ENCODE measurements at regions not wholly inside any gene's neighbourhood (a gene's known extent, or its start where the extent isn't known, plus 50 kb on each side); places are given as distances from the start of the nearest gene placed in this dataset.

DNA sequence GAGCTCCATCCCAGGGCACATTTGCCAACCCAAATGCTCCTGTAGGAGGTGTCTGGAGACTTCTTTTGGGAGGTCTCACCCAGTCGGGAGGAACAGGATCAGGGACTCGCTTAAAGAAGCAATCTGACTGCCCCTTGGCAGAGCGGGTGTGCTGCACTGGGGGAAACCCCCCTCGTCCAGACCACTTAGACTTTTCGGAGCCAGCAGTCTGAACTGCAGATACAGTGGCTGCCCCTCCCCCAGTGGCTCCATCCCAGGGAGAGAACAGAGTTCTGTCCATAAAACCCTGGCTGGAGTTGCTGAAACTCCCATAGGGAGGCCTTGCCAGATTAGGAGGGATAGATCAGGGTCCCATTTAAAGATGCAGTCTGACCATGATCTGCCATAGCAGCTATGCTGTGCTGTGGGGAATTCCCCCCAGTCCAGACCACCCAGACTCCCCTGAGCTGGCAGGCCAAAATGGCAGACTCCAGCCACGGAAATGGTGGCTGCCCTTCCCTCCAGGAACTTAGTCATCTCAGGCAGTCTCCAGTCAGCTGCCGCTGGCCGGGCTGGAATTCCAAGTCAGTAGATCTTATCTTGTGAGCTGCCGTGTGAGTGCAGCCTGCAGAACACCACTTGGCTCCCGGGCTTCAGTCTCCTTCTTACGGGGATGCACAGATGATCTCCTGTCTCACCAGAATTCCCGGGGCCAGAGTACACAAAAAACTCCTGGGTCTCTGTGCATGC, 278.1 kb upstream of the SASH1 start:
- no peak overlapping the region for H3K9ac ChIP-seq (ENCODE audit: insufficient read length, low read depth)
- H3K4me3 ChIP-seq (ENCODE audit: insufficient read length, low read depth) = no peak overlapping the region
- TF ChIP-seq SUZ12 (IDR thresholded peaks at IDR 0.05; ENCODE audit: extremely low read depth, insufficient read depth, insufficient read length) (no peak), YY1 (IDR thresholded peaks at IDR 0.05; ENCODE audit: insufficient read depth, insufficient read length) (no peak), ZNF274 (IDR thresholded peaks at IDR 0.05; ENCODE audit: low read depth, low read length) (no peak)
- no peaks in the 10 kb centered on the region for H3K36me3 ChIP-seq (ENCODE audit: insufficient read depth, insufficient read length, low read length)
- peaks cover 12% of the 10 kb centered on the region; the same call in 1 of the 2 replicates for H3K9me3 ChIP-seq (ENCODE audit: insufficient read depth, low read length)
- no peaks in the 10 kb centered on the region for H3K27me3 ChIP-seq (ENCODE audit: insufficient read depth, insufficient read length)
- H3K4me1 ChIP-seq (ENCODE audit: insufficient read depth, insufficient read length) = no peaks in the 10 kb centered on the region
- no peak for DNase-seq (ENCODE audit: low read depth, low spot score)

DNA sequence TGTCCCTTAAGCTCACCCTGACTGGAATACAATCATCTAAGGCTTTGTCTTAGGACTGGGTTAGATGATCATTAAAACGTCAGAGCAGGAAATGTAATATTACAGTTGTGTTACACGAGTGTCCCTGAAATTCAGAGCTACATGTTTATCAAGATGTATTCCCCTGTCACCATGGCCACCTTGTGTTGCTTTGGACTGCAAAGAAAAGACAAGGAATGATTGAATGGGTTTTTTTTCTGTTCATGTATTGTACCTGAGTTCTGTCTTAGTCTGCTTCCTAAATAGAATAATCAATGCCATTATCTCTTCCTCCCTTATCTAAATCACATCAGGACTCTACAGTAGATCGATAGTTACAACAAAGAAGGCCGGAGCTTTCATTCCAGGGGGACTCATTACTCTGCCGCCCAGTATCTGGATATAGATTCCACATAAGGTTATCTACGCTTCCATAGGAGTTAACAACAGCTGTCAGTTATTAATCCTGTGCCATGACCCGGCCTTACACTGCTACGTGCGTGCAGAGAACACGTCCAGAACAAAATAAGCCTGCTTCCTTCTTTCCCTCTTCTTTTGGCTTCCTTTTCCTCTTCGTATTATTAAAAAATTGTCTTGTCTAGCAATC, 274.1 kb upstream of the SASH1 start:
- Histone ChIP-seq H3K9me3 (ENCODE audit: insufficient read depth, low read length) (no peaks in the 10 kb centered on the region), H3K27me3 (ENCODE audit: insufficient read depth, insufficient read length) (no peaks in the 10 kb centered on the region), H3K9ac (ENCODE audit: insufficient read length, low read depth) (no peak overlapping the region), H3K36me3 (ENCODE audit: insufficient read depth, insufficient read length, low read length) (no peaks in the 10 kb centered on the region), H3K4me3 (ENCODE audit: insufficient read length, low read depth) (no peak overlapping the region), H3K4me1 (ENCODE audit: insufficient read depth, insufficient read length) (no peaks in the 10 kb centered on the region)
- no peak for TF ChIP-seq YY1 (IDR thresholded peaks at IDR 0.05; ENCODE audit: insufficient read depth, insufficient read length)
- no peak for TF ChIP-seq SUZ12 (IDR thresholded peaks at IDR 0.05; ENCODE audit: extremely low read depth, insufficient read depth, insufficient read length)
- TF ChIP-seq ZNF274 (IDR thresholded peaks at IDR 0.05; ENCODE audit: low read depth, low read length) = no peak
- no peak for DNase-seq (ENCODE audit: low read depth, low spot score)

DNA sequence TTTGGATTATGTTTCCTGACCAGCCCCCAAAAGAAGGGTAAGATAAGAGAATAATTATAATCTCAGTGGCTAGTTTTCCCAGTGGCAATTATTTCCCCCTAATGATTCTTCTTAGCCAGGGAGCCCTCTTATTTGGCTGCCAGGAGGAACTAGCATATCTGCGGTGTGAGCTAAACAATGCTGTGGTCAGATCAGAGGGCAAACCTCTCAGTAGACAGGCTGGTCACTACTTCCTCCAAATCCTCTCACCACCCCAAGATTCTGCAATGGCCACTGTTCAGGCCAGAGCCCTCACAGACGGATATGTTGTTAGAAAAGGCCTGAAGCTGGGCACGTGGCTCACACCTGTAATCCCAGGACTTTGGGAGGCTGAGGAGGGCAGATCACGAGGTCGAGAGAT, 273.4 kb upstream of the SASH1 start:
- Histone ChIP-seq H3K36me3 (ENCODE audit: insufficient read depth, insufficient read length, low read length) (no peaks in the 10 kb centered on the region), H3K9ac (ENCODE audit: insufficient read length, low read depth) (no peak overlapping the region), H3K27me3 (ENCODE audit: insufficient read depth, insufficient read length) (no peaks in the 10 kb centered on the region), H3K4me1 (ENCODE audit: insufficient read depth, insufficient read length) (no peaks in the 10 kb centered on the region), H3K9me3 (ENCODE audit: insufficient read depth, low read length) (no peaks in the 10 kb centered on the region), H3K4me3 (ENCODE audit: insufficient read length, low read depth) (no peak overlapping the region)
- TF ChIP-seq ZNF274 (IDR thresholded peaks at IDR 0.05; ENCODE audit: low read depth, low read length) (no peak), SUZ12 (IDR thresholded peaks at IDR 0.05; ENCODE audit: extremely low read depth, insufficient read depth, insufficient read length) (no peak), YY1 (IDR thresholded peaks at IDR 0.05; ENCODE audit: insufficient read depth, insufficient read length) (no peak)
- DNase-seq (ENCODE audit: low read depth, low spot score) = no peak

DNA sequence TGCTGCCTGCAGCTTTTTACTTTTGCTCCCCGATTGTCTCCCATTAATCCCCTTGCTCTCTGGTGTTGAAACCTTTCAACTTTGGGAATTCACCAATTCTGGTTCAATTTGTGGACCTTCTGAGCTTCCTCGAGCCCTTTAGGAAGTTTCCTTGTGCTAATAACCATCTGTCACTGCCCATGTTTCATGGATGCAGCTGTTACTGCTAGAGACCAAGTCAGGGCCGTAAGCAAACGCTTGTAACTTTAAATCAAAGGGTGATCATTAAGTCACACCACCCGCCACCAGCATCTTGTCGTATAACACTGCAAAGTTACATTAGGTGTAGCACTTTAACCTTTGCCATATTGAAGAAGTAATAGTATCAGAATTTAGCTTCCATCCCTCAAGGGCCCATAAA, 268.3 kb upstream of the SASH1 start:
- Histone ChIP-seq H3K4me3 (ENCODE audit: insufficient read length, low read depth) (no peak overlapping the region), H3K9ac (ENCODE audit: insufficient read length, low read depth) (no peak overlapping the region), H3K27me3 (ENCODE audit: insufficient read depth, insufficient read length) (no peaks in the 10 kb centered on the region), H3K4me1 (ENCODE audit: insufficient read depth, insufficient read length) (no peaks in the 10 kb centered on the region), H3K36me3 (ENCODE audit: insufficient read depth, insufficient read length, low read length) (no peaks in the 10 kb centered on the region), H3K9me3 (ENCODE audit: insufficient read depth, low read length) (no peaks in the 10 kb centered on the region)
- DNase-seq (ENCODE audit: low read depth, low spot score) = no peak
- TF ChIP-seq YY1 (IDR thresholded peaks at IDR 0.05; ENCODE audit: insufficient read depth, insufficient read length) (no peak), ZNF274 (IDR thresholded peaks at IDR 0.05; ENCODE audit: low read depth, low read length) (no peak), SUZ12 (IDR thresholded peaks at IDR 0.05; ENCODE audit: extremely low read depth, insufficient read depth, insufficient read length) (no peak)

DNA sequence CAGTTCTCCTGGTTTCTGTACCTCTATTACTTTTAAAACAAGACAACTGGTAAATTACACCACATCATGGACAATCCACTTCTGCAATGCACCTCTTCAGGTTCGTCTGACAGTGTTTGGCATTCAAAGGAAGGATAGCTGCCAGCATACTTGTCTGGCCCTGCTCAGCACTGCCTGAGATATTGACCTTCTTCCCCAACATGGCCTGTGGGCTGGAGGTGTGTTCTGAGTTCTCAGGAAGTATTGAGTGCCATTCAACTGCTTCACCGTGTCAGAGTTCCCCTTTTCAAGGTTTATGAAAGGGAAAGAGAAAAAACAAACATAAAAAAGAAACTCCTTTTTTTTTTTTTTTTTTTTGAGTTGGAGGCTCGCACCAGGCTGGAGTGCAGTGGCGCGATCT, 267.9 kb upstream of the SASH1 start:
- H3K9me3 ChIP-seq (ENCODE audit: insufficient read depth, low read length) = no peaks in the 10 kb centered on the region
- no peaks in the 10 kb centered on the region for H3K36me3 ChIP-seq (ENCODE audit: insufficient read depth, insufficient read length, low read length)
- no peak overlapping the region for H3K9ac ChIP-seq (ENCODE audit: insufficient read length, low read depth)
- H3K4me1 ChIP-seq (ENCODE audit: insufficient read depth, insufficient read length) = no peaks in the 10 kb centered on the region
- DNase-seq (ENCODE audit: low read depth, low spot score) = no peak
- H3K27me3 ChIP-seq (ENCODE audit: insufficient read depth, insufficient read length) = no peaks in the 10 kb centered on the region
- no peak overlapping the region for H3K4me3 ChIP-seq (ENCODE audit: insufficient read length, low read depth)
- TF ChIP-seq YY1 (IDR thresholded peaks at IDR 0.05; ENCODE audit: insufficient read depth, insufficient read length) (no peak), SUZ12 (IDR thresholded peaks at IDR 0.05; ENCODE audit: extremely low read depth, insufficient read depth, insufficient read length) (no peak), ZNF274 (IDR thresholded peaks at IDR 0.05; ENCODE audit: low read depth, low read length) (no peak)

DNA sequence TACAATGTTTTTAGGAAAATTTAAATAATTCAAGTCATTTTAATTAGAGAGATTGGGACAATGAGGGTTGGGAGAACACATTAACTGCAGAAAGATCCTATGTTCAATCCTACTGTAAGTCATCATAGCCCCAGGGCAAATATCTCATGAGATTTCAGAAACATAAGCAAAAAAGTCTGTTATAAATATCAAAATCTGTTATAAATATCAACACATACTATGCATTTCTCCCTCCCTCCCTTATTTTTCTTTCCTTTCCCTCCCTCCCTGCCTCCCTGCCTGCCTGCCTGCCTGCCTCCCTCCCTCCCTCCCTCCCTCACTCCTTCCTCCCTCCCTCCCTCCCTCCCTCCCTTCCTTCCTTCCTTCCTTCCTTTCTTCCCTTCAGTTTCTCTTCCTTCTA, 267.3 kb upstream of the SASH1 start:
- no peak overlapping the region for H3K9ac ChIP-seq (ENCODE audit: insufficient read length, low read depth)
- H3K36me3 ChIP-seq (ENCODE audit: insufficient read depth, insufficient read length, low read length) = no peaks in the 10 kb centered on the region
- H3K4me3 ChIP-seq (ENCODE audit: insufficient read length, low read depth) = no peak overlapping the region
- no peak for DNase-seq (ENCODE audit: low read depth, low spot score)
- no peaks in the 10 kb centered on the region for H3K9me3 ChIP-seq (ENCODE audit: insufficient read depth, low read length)
- H3K4me1 ChIP-seq (ENCODE audit: insufficient read depth, insufficient read length) = no peaks in the 10 kb centered on the region
- no peaks in the 10 kb centered on the region for H3K27me3 ChIP-seq (ENCODE audit: insufficient read depth, insufficient read length)
- no peak for TF ChIP-seq YY1 (IDR thresholded peaks at IDR 0.05; ENCODE audit: insufficient read depth, insufficient read length)
- no peak for TF ChIP-seq ZNF274 (IDR thresholded peaks at IDR 0.05; ENCODE audit: low read depth, low read length)
- TF ChIP-seq SUZ12 (IDR thresholded peaks at IDR 0.05; ENCODE audit: extremely low read depth, insufficient read depth, insufficient read length) = no peak

DNA sequence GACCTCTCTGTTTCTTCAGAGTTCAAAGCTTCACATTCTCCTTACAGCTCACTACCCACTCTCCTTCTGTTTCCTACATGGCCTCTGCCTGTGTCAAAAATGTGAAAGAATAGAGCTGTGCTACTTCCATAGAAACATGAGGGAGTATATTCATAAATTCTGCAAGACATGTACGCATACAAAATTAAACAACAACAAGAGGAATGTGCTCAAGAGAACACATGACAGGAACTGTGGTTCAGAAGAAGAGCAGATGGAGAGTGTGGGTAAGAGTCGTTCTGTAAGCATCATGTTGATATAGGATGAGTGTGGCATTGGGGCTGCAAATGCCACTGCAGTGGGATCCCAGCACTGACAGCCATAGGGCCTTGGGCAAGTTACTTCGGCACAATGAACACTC, 266.6 kb upstream of the SASH1 start:
- TF ChIP-seq SUZ12 (IDR thresholded peaks at IDR 0.05; ENCODE audit: extremely low read depth, insufficient read depth, insufficient read length) (no peak), YY1 (IDR thresholded peaks at IDR 0.05; ENCODE audit: insufficient read depth, insufficient read length) (no peak), ZNF274 (IDR thresholded peaks at IDR 0.05; ENCODE audit: low read depth, low read length) (no peak)
- H3K9ac ChIP-seq (ENCODE audit: insufficient read length, low read depth) = no peak overlapping the region

More for the DNA sequence above, 266.6 kb upstream of the SASH1 start:
- Histone ChIP-seq H3K27me3 (ENCODE audit: insufficient read depth, insufficient read length) (no peaks in the 10 kb centered on the region), H3K4me3 (ENCODE audit: insufficient read length, low read depth) (no peak overlapping the region), H3K36me3 (ENCODE audit: insufficient read depth, insufficient read length, low read length) (no peaks in the 10 kb centered on the region), H3K9me3 (ENCODE audit: insufficient read depth, low read length) (no peaks in the 10 kb centered on the region), H3K4me1 (ENCODE audit: insufficient read depth, insufficient read length) (no peaks in the 10 kb centered on the region)
- DNase-seq (ENCODE audit: low read depth, low spot score) = no peak

Measured in NT2/D1 (cell line).